ENCODE measurements at regions not wholly inside any gene's neighbourhood (a gene's known extent, or its start where the extent isn't known, plus 50 kb on each side); places are given as distances from the start of the nearest gene placed in this dataset.

DNA sequence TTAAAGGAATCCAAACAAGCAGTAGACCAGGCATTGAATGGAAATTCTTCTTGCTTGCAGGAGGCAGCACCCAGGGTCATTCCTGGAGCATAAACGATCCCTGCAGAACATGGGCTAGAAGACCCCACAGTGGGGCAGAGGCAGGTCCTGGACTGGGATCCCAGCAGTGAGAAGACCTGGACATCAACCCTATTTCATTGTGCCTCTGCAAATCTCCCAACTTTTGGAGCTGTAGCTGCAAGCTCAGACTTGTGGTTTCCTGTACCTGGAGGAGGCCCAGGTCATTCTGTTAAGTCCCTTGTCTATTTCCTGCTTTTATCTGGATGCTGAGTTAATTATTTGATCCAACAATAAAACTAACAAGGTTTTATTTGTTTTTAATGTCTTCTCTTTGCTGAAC lies 61.7 kb downstream of the CALM1 start:
- ATAC-seq (no peak), DNase-seq (ENCODE audit: low read depth, low spot score) (no peak)
- H3K36me3 ChIP-seq (ENCODE audit: control insufficient read depth, insufficient read depth, low read length) = no peaks in the 10 kb centered on the region
- TF ChIP-seq TCF7L2 (IDR thresholded peaks at IDR 0.05; ENCODE audit: low read depth, low read length) (no peak), SIN3A (IDR thresholded peaks at IDR 0.05; ENCODE audit: borderline replicate concordance, insufficient read depth, low read depth, low read length) (no peak), POLR2AphosphoS5 (IDR thresholded peaks at IDR 0.05; ENCODE audit: low read depth, low read length) (no peak)
- TF ChIP-seq, protein P1, sequence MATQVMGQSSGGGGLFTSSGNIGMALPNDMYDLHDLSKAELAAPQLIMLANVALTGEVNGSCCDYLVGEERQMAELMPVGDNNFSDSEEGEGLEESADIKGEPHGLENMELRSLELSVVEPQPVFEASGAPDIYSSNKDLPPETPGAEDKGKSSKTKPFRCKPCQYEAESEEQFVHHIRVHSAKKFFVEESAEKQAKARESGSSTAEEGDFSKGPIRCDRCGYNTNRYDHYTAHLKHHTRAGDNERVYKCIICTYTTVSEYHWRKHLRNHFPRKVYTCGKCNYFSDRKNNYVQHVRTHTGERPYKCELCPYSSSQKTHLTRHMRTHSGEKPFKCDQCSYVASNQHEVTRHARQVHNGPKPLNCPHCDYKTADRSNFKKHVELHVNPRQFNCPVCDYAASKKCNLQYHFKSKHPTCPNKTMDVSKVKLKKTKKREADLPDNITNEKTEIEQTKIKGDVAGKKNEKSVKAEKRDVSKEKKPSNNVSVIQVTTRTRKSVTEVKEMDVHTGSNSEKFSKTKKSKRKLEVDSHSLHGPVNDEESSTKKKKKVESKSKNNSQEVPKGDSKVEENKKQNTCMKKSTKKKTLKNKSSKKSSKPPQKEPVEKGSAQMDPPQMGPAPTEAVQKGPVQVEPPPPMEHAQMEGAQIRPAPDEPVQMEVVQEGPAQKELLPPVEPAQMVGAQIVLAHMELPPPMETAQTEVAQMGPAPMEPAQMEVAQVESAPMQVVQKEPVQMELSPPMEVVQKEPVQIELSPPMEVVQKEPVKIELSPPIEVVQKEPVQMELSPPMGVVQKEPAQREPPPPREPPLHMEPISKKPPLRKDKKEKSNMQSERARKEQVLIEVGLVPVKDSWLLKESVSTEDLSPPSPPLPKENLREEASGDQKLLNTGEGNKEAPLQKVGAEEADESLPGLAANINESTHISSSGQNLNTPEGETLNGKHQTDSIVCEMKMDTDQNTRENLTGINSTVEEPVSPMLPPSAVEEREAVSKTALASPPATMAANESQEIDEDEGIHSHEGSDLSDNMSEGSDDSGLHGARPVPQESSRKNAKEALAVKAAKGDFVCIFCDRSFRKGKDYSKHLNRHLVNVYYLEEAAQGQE (IDR thresholded peaks at IDR 0.05; ENCODE audit: insufficient read depth in 1 of 2, low read depth in 2 of 2, low read length in 1 of 2) = no peak
- TF ChIP-seq, protein P2, sequence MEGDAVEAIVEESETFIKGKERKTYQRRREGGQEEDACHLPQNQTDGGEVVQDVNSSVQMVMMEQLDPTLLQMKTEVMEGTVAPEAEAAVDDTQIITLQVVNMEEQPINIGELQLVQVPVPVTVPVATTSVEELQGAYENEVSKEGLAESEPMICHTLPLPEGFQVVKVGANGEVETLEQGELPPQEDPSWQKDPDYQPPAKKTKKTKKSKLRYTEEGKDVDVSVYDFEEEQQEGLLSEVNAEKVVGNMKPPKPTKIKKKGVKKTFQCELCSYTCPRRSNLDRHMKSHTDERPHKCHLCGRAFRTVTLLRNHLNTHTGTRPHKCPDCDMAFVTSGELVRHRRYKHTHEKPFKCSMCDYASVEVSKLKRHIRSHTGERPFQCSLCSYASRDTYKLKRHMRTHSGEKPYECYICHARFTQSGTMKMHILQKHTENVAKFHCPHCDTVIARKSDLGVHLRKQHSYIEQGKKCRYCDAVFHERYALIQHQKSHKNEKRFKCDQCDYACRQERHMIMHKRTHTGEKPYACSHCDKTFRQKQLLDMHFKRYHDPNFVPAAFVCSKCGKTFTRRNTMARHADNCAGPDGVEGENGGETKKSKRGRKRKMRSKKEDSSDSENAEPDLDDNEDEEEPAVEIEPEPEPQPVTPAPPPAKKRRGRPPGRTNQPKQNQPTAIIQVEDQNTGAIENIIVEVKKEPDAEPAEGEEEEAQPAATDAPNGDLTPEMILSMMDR (IDR thresholded peaks at IDR 0.05) = no peak
- ChIA-PET POLR2A (interaction anchor here (0.6 kb wide), 1 partner anchor 22 kb away, joined by 6 read pairs; no protein-coding TSS in a partner anchor), CTCF (no interaction called here)
- no peak overlapping the region for H3K27ac ChIP-seq (ENCODE audit: low read length)
- H3K4me1 ChIP-seq (ENCODE audit: control insufficient read depth, insufficient read depth, low read length) = no peaks in the 10 kb centered on the region
- no TSS peak for BruUV-seq (replicated peaks)
- H3K27me3 ChIP-seq (ENCODE audit: control insufficient read depth, insufficient read depth, low read length) = no peaks in the 10 kb centered on the region
- intact Hi-C loops (cut with micrococcal nuclease; ENCODE audit: unreplicated experiment) (no loop called here), in situ Hi-C loops (cut with HindIII; ENCODE audit: low pct_unique_long_range_greater_than_20kb, low sequenced_read_pairs) (no loop called here)
- no peak overlapping the region for H3K4me3 ChIP-seq (ENCODE audit: low read depth in 2 of 2, low read length in 2 of 2)
- no peaks in the 10 kb centered on the region for H3K9me3 ChIP-seq (ENCODE audit: control insufficient read depth, insufficient read depth, low read depth, low read length)

DNA sequence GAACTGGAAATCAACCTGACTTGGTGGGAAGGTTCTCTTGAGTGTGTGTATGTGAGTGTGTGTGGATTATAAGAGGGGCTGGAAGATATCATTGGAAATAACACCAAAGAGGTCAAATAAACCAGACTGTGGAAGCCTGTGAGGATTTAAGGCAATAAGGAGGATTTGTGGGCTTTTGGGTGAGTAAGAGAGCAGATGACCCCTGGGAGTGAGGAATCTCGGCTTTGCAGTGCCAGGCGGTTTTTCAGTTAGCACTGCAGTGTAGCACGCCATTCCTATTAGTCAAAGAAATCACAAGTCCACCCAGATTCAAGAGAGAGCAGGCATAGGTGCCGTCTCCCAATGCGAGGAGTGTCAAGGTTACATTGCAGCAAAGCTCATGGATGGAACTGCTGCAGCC lies 63.3 kb downstream of the CALM1 start:
- ATAC-seq (no peak), DNase-seq (ENCODE audit: low read depth, low spot score) (no peak)
- BruUV-seq (replicated peaks) = no TSS peak
- TF ChIP-seq SIN3A (IDR thresholded peaks at IDR 0.05; ENCODE audit: borderline replicate concordance, insufficient read depth, low read depth, low read length) (no peak), TCF7L2 (IDR thresholded peaks at IDR 0.05; ENCODE audit: low read depth, low read length) (no peak), POLR2AphosphoS5 (IDR thresholded peaks at IDR 0.05; ENCODE audit: low read depth, low read length) (no peak)
- TF ChIP-seq, protein P1 (IDR thresholded peaks at IDR 0.05; ENCODE audit: insufficient read depth in 1 of 2, low read depth in 2 of 2, low read length in 1 of 2) = no peak
- TF ChIP-seq, protein P2 (IDR thresholded peaks at IDR 0.05) = no peak
- in situ Hi-C loops (cut with HindIII; ENCODE audit: low pct_unique_long_range_greater_than_20kb, low sequenced_read_pairs) = no loop called here
- ChIA-PET POLR2A (no interaction called here), CTCF (interaction anchor here (0.6 kb wide), 1 partner anchor 18 kb away, joined by 5 read pairs; no protein-coding TSS in a partner anchor)
- no peak overlapping the region for H3K4me3 ChIP-seq (ENCODE audit: low read depth in 2 of 2, low read length in 2 of 2)
- H3K36me3 ChIP-seq (ENCODE audit: control insufficient read depth, insufficient read depth, low read length) = no peaks in the 10 kb centered on the region
- no peaks in the 10 kb centered on the region for H3K27me3 ChIP-seq (ENCODE audit: control insufficient read depth, insufficient read depth, low read length)
- intact Hi-C loops (cut with micrococcal nuclease; ENCODE audit: unreplicated experiment) = no loop called here
- H3K27ac ChIP-seq (ENCODE audit: low read length) = no peak overlapping the region
- H3K9me3 ChIP-seq (ENCODE audit: control insufficient read depth, insufficient read depth, low read depth, low read length) = no peaks in the 10 kb centered on the region
- H3K4me1 ChIP-seq (ENCODE audit: control insufficient read depth, insufficient read depth, low read length) = no peaks in the 10 kb centered on the region
